SKM-1 treated with dmso at 0.1 percent for 144 hours (cell line): ENCODE measurements at regions not wholly inside any gene's neighbourhood (a gene's known extent, or its start where the extent isn't known, plus 50 kb on each side); places are given as distances from the start of the nearest gene placed in this dataset.

ENCODE experiments used
- DNase-seq: peaks from one replicate; lab custom pipeline; 2025; ENCODE audit not compliant: unreplicated experiment; lab: John Stamatoyannopoulos, UW

- DNase-seq = no peak
These were observed 106.0 kb downstream of the VEGFA start for GRCh38 chr6:43875849-43876572.

GRCh38 chr6:43874814-43875590 is 105.0 kb downstream of the VEGFA start:
- DNase-seq = no peak

- DNase-seq = no peak
These were observed 104.0 kb downstream of the VEGFA start for GRCh38 chr6:43873806-43874714.

GRCh38 chr6:43871933-43872332 is 101.9 kb downstream of the VEGFA start:
- no peak for DNase-seq

- no peak for DNase-seq
These were observed 101.3 kb downstream of the VEGFA start for GRCh38 chr6:43871284-43871683.

- no peak for DNase-seq
These were observed 100.7 kb downstream of the VEGFA start for GRCh38 chr6:43870660-43871061.

- no peak for DNase-seq
These were observed 100.0 kb downstream of the VEGFA start for GRCh38 chr6:43869792-43870659.

GRCh38 chr6:43869079-43869710 is 99.2 kb downstream of the VEGFA start:
- DNase-seq = no peak

GRCh38 chr6:43868467-43868866 is 98.5 kb downstream of the VEGFA start:
- no peak for DNase-seq

- DNase-seq = no peak
These were observed 98.0 kb downstream of the VEGFA start for GRCh38 chr6:43867996-43868395.

- DNase-seq = no peak
These were observed 97.2 kb downstream of the VEGFA start for GRCh38 chr6:43867246-43867645.

- no peak for DNase-seq
These were observed 96.1 kb downstream of the VEGFA start for GRCh38 chr6:43865932-43866645.

GRCh38 chr6:43865086-43865485 is 95.1 kb downstream of the VEGFA start:
- DNase-seq = no peak

- no peak for DNase-seq
These were observed 92.9 kb downstream of the VEGFA start for GRCh38 chr6:43862925-43863324.

- no peak for DNase-seq
These were observed 91.3 kb downstream of the VEGFA start for GRCh38 chr6:43861212-43861894.

GRCh38 chr6:43860285-43860684 is 90.3 kb downstream of the VEGFA start:
- no peak for DNase-seq

- DNase-seq = no peak
These were observed 89.2 kb downstream of the VEGFA start for GRCh38 chr6:43859213-43859612.

GRCh38 chr6:43858161-43859153 is 88.4 kb downstream of the VEGFA start:
- no peak for DNase-seq
